ENCODE measurements at regions not wholly inside any gene's neighbourhood (a gene's known extent, or its start where the extent isn't known, plus 50 kb on each side); places are given as distances from the start of the nearest gene placed in this dataset.

DNA sequence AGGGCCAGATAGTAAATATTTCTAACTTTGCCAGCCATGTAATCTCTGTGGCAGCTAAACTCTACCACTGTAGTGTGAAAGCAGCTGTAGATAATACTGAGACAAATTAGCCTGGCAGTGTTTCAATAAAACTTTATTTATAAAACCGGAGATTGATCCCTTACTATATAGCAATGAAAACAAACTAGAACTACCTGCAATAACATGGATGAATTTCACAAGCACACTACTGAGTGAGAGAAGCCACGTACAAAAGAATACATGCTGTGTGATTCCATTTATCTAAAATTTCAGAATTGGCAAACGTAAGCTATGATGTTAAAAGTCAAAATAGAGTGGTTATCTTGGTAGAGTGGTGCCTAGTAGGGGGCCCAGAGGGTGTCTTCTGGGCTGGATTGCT, 198.7 kb upstream of the SGK1 start:
- Histone ChIP-seq H3K4me3 (IDR thresholded peaks at IDR 0.05; ENCODE audit: insufficient read depth, low read depth, low read length) (no peak overlapping the region), H3K79me2 (ENCODE audit: insufficient read depth, low read depth) (no peaks in the 10 kb centered on the region), H3K36me3 (ENCODE audit: insufficient read depth) (no peaks in the 10 kb centered on the region), H3K27me3 (ENCODE audit: insufficient read depth, low read depth) (no peaks in the 10 kb centered on the region), H3K4me2 (no peak overlapping the region), H3K4me1 (ENCODE audit: low read depth, poor library complexity, severe bottlenecking) (no peaks in the 10 kb centered on the region), H2AFZ (ENCODE audit: low read depth) (no peak overlapping the region), H4K20me1 (ENCODE audit: insufficient read depth) (no peaks in the 10 kb centered on the region), H3K9ac (no peak overlapping the region), H3K27ac (no peak overlapping the region)
- TF ChIP-seq, protein P1, sequence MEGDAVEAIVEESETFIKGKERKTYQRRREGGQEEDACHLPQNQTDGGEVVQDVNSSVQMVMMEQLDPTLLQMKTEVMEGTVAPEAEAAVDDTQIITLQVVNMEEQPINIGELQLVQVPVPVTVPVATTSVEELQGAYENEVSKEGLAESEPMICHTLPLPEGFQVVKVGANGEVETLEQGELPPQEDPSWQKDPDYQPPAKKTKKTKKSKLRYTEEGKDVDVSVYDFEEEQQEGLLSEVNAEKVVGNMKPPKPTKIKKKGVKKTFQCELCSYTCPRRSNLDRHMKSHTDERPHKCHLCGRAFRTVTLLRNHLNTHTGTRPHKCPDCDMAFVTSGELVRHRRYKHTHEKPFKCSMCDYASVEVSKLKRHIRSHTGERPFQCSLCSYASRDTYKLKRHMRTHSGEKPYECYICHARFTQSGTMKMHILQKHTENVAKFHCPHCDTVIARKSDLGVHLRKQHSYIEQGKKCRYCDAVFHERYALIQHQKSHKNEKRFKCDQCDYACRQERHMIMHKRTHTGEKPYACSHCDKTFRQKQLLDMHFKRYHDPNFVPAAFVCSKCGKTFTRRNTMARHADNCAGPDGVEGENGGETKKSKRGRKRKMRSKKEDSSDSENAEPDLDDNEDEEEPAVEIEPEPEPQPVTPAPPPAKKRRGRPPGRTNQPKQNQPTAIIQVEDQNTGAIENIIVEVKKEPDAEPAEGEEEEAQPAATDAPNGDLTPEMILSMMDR (conservative IDR thresholded peaks at IDR 0.05; ENCODE audit: low read depth, low read length), result no peak

DNA sequence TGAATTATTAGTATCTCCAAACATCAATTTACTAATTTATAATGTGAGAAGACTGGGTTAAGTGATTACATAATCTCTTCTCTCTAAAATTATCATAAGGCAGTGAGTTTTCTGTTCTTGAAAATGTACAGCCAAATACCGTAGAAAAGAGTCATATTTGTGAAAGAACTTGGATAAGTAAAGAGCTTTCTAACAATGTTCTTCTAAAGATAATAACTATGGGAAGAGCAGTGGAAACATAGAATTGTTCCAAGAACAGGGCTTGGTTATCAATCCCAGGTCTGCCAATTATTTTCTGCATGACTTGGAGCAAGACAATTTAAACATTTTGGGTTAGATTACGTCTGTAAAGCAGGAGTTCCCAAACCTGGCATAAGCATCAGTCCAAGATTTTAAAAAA, 198.1 kb upstream of the SGK1 start:
- no peak overlapping the region for H2AFZ ChIP-seq (ENCODE audit: low read depth)

DNA sequence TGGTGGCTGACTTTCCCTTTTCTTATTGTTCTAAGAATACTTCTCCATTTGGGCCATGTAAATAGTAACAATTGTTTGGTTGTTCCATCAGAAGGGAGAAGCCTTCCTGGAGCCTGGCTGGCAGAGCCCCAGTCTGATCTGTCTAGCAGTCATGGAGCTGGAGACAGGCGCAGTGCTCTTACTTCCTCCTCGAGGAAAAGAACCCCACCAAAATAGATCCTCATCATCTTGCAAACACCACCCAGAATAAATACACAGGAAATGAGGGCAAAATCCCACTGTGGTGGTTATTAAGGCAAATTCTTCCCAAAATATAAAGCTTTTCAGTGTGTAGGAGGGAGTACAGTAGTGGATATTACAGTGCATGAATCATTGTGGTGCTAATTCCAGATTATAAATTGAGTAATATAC, 195.1 kb upstream of the SGK1 start:
- Histone ChIP-seq H2AFZ (ENCODE audit: low read depth) (no peak overlapping the region), H3K27ac (no peak overlapping the region), H3K79me2 (ENCODE audit: insufficient read depth, low read depth) (no peaks in the 10 kb centered on the region), H3K36me3 (ENCODE audit: insufficient read depth) (no peaks in the 10 kb centered on the region), H3K4me2 (no peak overlapping the region), H3K27me3 (ENCODE audit: insufficient read depth, low read depth) (no peaks in the 10 kb centered on the region), H4K20me1 (ENCODE audit: insufficient read depth) (no peaks in the 10 kb centered on the region), H3K4me3 (IDR thresholded peaks at IDR 0.05; ENCODE audit: insufficient read depth, low read depth, low read length) (no peak overlapping the region), H3K9ac (no peak overlapping the region), H3K4me1 (ENCODE audit: low read depth, poor library complexity, severe bottlenecking) (no peaks in the 10 kb centered on the region)
- TF ChIP-seq, protein P1 (conservative IDR thresholded peaks at IDR 0.05; ENCODE audit: low read depth, low read length), result no peak

More for the DNA sequence above, 198.1 kb upstream of the SGK1 start:
- Histone ChIP-seq H3K27me3 (ENCODE audit: insufficient read depth, low read depth) (no peaks in the 10 kb centered on the region), H3K4me3 (IDR thresholded peaks at IDR 0.05; ENCODE audit: insufficient read depth, low read depth, low read length) (no peak overlapping the region), H3K9ac (no peak overlapping the region), H3K4me1 (ENCODE audit: low read depth, poor library complexity, severe bottlenecking) (no peaks in the 10 kb centered on the region), H3K27ac (no peak overlapping the region), H3K79me2 (ENCODE audit: insufficient read depth, low read depth) (no peaks in the 10 kb centered on the region), H3K4me2 (no peak overlapping the region), H3K36me3 (ENCODE audit: insufficient read depth) (no peaks in the 10 kb centered on the region), H4K20me1 (ENCODE audit: insufficient read depth) (no peaks in the 10 kb centered on the region)
- TF ChIP-seq, protein P1 (conservative IDR thresholded peaks at IDR 0.05; ENCODE audit: low read depth, low read length), result no peak

DNA sequence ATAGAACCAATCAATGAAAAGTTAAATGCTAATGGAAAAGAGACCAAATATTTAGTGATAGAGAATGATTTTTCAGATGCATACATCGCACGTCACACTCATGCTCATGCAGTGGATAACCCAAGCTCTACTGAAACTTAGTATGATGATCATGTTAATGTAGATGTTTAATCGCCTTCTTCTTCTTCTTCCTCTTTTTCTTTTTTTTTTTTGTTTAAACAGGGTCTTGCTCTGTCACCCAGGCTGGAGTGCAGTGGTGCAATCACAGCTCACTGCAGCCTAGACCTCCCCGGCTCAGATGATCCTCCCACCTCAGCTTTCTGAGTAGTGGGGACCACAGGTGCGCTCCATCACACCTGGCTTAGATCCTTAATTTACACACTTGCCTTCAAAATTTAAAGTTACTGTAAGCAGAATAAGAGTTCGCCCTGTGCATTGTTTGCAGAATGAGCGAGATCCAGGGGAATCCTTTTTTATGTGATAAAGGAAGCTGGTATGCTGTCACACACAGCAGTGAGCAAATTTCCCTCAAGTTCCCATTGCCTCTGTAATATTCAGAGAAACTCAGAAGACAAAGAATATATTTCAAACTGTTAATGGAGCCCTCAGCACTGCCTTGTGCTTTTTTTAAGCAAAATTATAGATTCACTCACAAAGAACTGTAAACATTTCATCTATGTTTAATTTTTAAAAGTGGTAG, 194.2 kb upstream of the SGK1 start:
- Histone ChIP-seq H4K20me1 (ENCODE audit: insufficient read depth) (no peaks in the 10 kb centered on the region), H3K9ac (no peak overlapping the region), H3K4me1 (ENCODE audit: low read depth, poor library complexity, severe bottlenecking) (no peaks in the 10 kb centered on the region), H3K79me2 (ENCODE audit: insufficient read depth, low read depth) (no peaks in the 10 kb centered on the region), H3K4me2 (no peak overlapping the region), H2AFZ (ENCODE audit: low read depth) (no peak overlapping the region), H3K4me3 (IDR thresholded peaks at IDR 0.05; ENCODE audit: insufficient read depth, low read depth, low read length) (no peak overlapping the region), H3K27me3 (ENCODE audit: insufficient read depth, low read depth) (no peaks in the 10 kb centered on the region), H3K27ac (no peak overlapping the region), H3K36me3 (ENCODE audit: insufficient read depth) (no peaks in the 10 kb centered on the region)
- TF ChIP-seq, protein P1 (conservative IDR thresholded peaks at IDR 0.05; ENCODE audit: low read depth, low read length), result no peak

Data from KMS-11 (cell line).